Common myeloid progenitor, CD34-positive (primary cell): ENCODE measurements at regions not wholly inside any gene's neighbourhood (a gene's known extent, or its start where the extent isn't known, plus 50 kb on each side); places are given as distances from the start of the nearest gene placed in this dataset.

Experiments used
- CTCF ChIA-PET: fragments of 350-600 bp; sonication (Branson Sonifier 250); formaldehyde crosslinking; loops from one replicate; lab custom pipeline; 2021; ENCODE audit warnings: antibody characterized with exemption; lab: Charles Lee
- POLR2A ChIA-PET: fragments of 350-600 bp; sonication (Branson Sonifier 250); formaldehyde crosslinking; loops from one replicate; lab custom pipeline; 2021; ENCODE audit warnings: antibody characterized with exemption; lab: Charles Lee
- DNase-seq, 3 donors: peaks; one replicate each; pipeline versions ENCODE4 v3.0.0 to v3.0.0-alpha.2; 2013
- H3K27ac ChIP-seq, 2 experiments: 1 replicate in 1 of 2; 2 replicates in 1 of 2; pipeline ENCODE4 v1.7.0; 2013; ENCODE audit warnings: inconsistent platforms in 2 of 2, low read length in 2 of 2, mild to moderate bottlenecking in 2 of 2, low read depth in 1 of 2, moderate library complexity in 1 of 2; ENCODE audit not compliant: severe bottlenecking in 2 of 2, insufficient read depth in 1 of 2, poor library complexity in 1 of 2
- H3K27me3 ChIP-seq, 5 experiments: replicated peaks in 2 of 5; 1 replicate in 3 of 5; 2 replicates in 2 of 5; pipeline versions ENCODE4 v1.6.1 to v1.7.0; 2013; ENCODE audit warnings: low read length in 4 of 5, mild to moderate bottlenecking in 2 of 5, moderate library complexity in 2 of 5, inconsistent platforms in 1 of 5; ENCODE audit not compliant: insufficient read depth in 5 of 5, control insufficient read depth in 4 of 5
- H3K36me3 ChIP-seq, 4 experiments: 1 replicate in 2 of 4; 2 replicates in 2 of 4; pipeline versions ENCODE4 v1.6.1 to v1.7.0; 2013; ENCODE audit warnings: low read length in 3 of 4, control low read depth in 1 of 4, mild to moderate bottlenecking in 1 of 4; ENCODE audit not compliant: control insufficient read depth in 4 of 4, insufficient read depth in 4 of 4
- H3K4me1 ChIP-seq, 4 experiments: 1 replicate in 3 of 4; 2 replicates in 1 of 4; pipeline versions ENCODE4 v1.6.1 to v1.7.1; 2013; ENCODE audit warnings: low read length in 3 of 4, mild to moderate bottlenecking in 3 of 4, control low read depth in 1 of 4, inconsistent platforms in 1 of 4, moderate library complexity in 1 of 4; ENCODE audit not compliant: control insufficient read depth in 4 of 4, insufficient read depth in 4 of 4; ENCODE audit errors: control extremely low read depth in 1 of 4
- H3K4me3 ChIP-seq, 7 experiments: 1 replicate in 4 of 7; 2 replicates in 3 of 7; pipeline versions ENCODE4 v1.5.1 to v1.7.0; 2013; ENCODE audit warnings: mild to moderate bottlenecking in 7 of 7, low read length in 6 of 7, moderate library complexity in 6 of 7, inconsistent platforms in 2 of 7, low read depth in 2 of 7, control low read depth in 1 of 7; ENCODE audit not compliant: insufficient read depth in 4 of 7, control insufficient read depth in 1 of 7; ENCODE audit errors: extremely low read depth in 1 of 7
- H3K9me3 ChIP-seq, 5 experiments: 1 replicate in 4 of 5; 2 replicates in 1 of 5; pipeline versions ENCODE4 v1.6.1 to v1.7.1; 2013; ENCODE audit warnings: low read length in 4 of 5, mild to moderate bottlenecking in 2 of 5, inconsistent platforms in 1 of 5, low read depth in 1 of 5, moderate library complexity in 1 of 5; ENCODE audit not compliant: control insufficient read depth in 4 of 5, insufficient read depth in 2 of 5; ENCODE audit errors: control extremely low read depth in 1 of 5
- WGBS: methylation state at CpG from one replicate; pipeline ENCODE4 v1.1.5; 2013; ENCODE audit not compliant: insufficient coverage; 5-methylcytosine and 5-hydroxymethylcytosine counted together

- POLR2A ChIA-PET = no interaction called here
- Histone ChIP-seq H3K4me3 (no peak overlapping the region), H3K4me1 (peaks cover 0 to 5% (median under 1%) of the 10 kb centered on the region in 4 experiments), H3K27me3 (no peaks in the 10 kb centered on the region), H3K36me3 (no peaks in the 10 kb centered on the region), H3K27ac (no peak overlapping the region), H3K9me3 (peaks cover 3 to 21% (median 6%) of the 10 kb centered on the region in 5 experiments)
- WGBS = no CpG with 5 or more reads among the region's 2 CpGs
- CTCF ChIA-PET = interaction anchor here (0.8 kb wide), 1 partner anchor 44 kb away, joined by 3 read pairs; no protein-coding TSS in a partner anchor
- DNase-seq = peak in 2 of 3 donors; percentile 20 to 37
Observed at GRCh38 chr3:102124704-102125103, 275.4 kb downstream of the NFKBIZ start.

- ChIA-PET POLR2A (no interaction called here), CTCF (interaction anchor here (0.8 kb wide), 1 partner anchor 45 kb away, joined by 3 read pairs; no protein-coding TSS in a partner anchor)
- no peak overlapping the region for H3K4me3 ChIP-seq
Observed at GRCh38 chr3:102125197-102125993, 276.1 kb downstream of the NFKBIZ start.

GRCh38 chr3:102125994-102126368 is 276.7 kb downstream of the NFKBIZ start:
- H3K4me1 ChIP-seq = peaks cover 7 to 17% (median 10%) of the 10 kb centered on the region in 4 experiments
- no CpG with 5 or more reads among the region's 1 CpG for WGBS
- CTCF ChIA-PET = no interaction called here
- no peaks in the 10 kb centered on the region for H3K36me3 ChIP-seq
- no peaks in the 10 kb centered on the region for H3K27me3 ChIP-seq
- H3K4me3 ChIP-seq = no peak overlapping the region
- peaks cover 3 to 21% (median 6%) of the 10 kb centered on the region in 5 experiments for H3K9me3 ChIP-seq
- no peak overlapping the region for H3K27ac ChIP-seq
- no peak for DNase-seq
- POLR2A ChIA-PET = no interaction called here

More at GRCh38 chr3:102125197-102125993, 276.1 kb downstream of the NFKBIZ start:
- Histone ChIP-seq H3K9me3 (peaks cover 3 to 21% (median 6%) of the 10 kb centered on the region in 5 experiments), H3K27me3 (no peaks in the 10 kb centered on the region), H3K36me3 (no peaks in the 10 kb centered on the region), H3K4me1 (peaks cover 5 to 12% (median 7%) of the 10 kb centered on the region in 4 experiments), H3K27ac (no peak overlapping the region)
- 100% methylated on average over 1 of the region's 5 CpGs for WGBS
- DNase-seq = no peak

DNA sequence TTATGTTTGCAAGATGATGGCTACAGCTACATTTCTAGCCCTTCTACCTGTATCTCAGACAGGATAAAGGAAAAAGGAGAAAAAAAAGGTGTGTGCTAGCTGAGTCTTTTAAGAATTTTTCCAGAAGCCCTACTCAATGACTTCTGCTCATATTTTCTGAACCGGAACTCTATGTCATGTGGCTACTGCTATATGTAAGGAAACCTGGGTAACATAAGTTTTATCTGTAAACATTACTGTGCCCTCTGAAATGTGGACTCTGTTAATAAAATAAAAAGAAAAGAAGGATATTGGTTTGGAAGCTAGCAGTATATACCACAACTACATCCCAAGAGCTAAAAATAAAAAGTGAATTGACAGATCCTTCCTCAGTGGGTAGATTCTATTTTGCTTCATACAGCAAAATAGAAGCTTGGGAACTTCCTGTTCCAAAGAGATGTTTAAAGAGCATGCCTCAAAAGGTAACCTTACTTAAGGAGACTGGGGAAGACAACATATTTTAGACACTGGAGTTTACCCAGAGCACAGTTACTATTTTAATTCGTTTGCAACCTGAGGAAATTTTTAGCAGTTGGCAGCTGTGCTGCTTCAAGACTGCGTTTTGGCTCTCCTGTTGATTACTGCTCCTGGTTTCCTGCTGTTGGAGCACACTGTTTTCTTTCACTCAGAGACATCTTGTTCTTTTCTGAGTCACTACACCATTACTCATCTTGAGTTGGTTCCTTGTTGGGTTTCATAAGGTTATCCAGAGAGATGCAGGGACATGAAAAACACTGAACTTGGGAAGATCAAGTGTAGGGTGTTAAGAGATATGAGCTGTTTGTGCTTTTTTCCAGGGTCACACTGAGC is 280.7 kb downstream of the NFKBIZ start:
- Histone ChIP-seq H3K9me3 (no peaks in the 10 kb centered on the region), H3K4me1 (peaks cover 7 to 18% (median 11%) of the 10 kb centered on the region in 4 experiments), H3K27ac (peak overlapping the region; percentile 61 to 66), H3K4me3 (no peak overlapping the region), H3K27me3 (no peaks in the 10 kb centered on the region), H3K36me3 (no peaks in the 10 kb centered on the region)
- CTCF ChIA-PET = interaction anchor here (1.0 to 1.6 kb wide), 3 partner anchors 11 to 313 kb away, joined by 3 to 4 read pairs (median 3); no protein-coding TSS in a partner anchor
- 0% methylated on average over 2 of the region's 3 CpGs for WGBS
- DNase-seq = peak in 2 of 3 donors; percentile 48 to 69
- POLR2A ChIA-PET = no interaction called here

DNA sequence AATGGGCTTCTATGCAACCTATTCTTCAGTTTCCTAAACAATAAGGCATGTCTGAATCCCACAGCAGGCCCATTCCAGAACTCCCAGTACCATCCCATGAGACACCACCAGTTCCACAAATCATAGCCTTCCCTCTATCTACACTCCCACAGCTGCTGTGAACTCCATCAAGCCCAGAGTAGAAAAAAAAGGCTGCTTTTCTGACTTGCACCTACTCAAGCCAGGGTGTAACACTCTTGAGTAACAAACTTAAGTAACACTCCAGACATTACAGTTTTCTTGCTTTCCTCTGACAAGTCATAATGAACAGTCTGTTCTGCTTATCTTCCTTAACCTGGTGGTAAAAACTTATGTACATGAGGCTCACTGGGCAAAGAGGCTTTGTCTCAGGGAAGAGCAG is 283.1 kb downstream of the NFKBIZ start:
- H3K9me3 ChIP-seq = no peaks in the 10 kb centered on the region
- no peaks in the 10 kb centered on the region for H3K36me3 ChIP-seq
- no peaks in the 10 kb centered on the region for H3K27me3 ChIP-seq
- ChIA-PET CTCF (no interaction called here), POLR2A (no interaction called here)
- H3K4me1 ChIP-seq = peaks cover 10 to 27% (median 12%) of the 10 kb centered on the region in 4 experiments
- DNase-seq = no peak
- H3K4me3 ChIP-seq = no peak overlapping the region
- H3K27ac ChIP-seq = no peak overlapping the region

GRCh38 chr3:102133376-102133775 is 284.1 kb downstream of the NFKBIZ start:
- peaks cover 10 to 27% (median 12%) of the 10 kb centered on the region in 4 experiments for H3K4me1 ChIP-seq
- no peaks in the 10 kb centered on the region for H3K9me3 ChIP-seq
- ChIA-PET CTCF (no interaction called here), POLR2A (no interaction called here)
- WGBS = 100% methylated on average over 2 of the region's 2 CpGs
- no peak overlapping the region for H3K4me3 ChIP-seq
- H3K27ac ChIP-seq = no peak overlapping the region
- H3K27me3 ChIP-seq = no peaks in the 10 kb centered on the region
- no peaks in the 10 kb centered on the region for H3K36me3 ChIP-seq
- DNase-seq = no peak
